ENCODE measurements at regions not wholly inside any gene's neighbourhood (a gene's known extent, or its start where the extent isn't known, plus 50 kb on each side); places are given as distances from the start of the nearest gene placed in this dataset.

- TF ChIP-seq FOXM1 (IDR thresholded peaks at IDR 0.05; ENCODE audit: borderline replicate concordance, low read depth) = no peak
- TF ChIP-seq YY1 (IDR thresholded peaks at IDR 0.05; ENCODE audit: low read depth) = no peak
Measured at GRCh38 chrX:77342004-77342403, 105.2 kb upstream of the FGF16 start.
